HEK293 (cell line): ENCODE measurements at regions not wholly inside any gene's neighbourhood (a gene's known extent, or its start where the extent isn't known, plus 50 kb on each side); places are given as distances from the start of the nearest gene placed in this dataset.

Experiments used
- CTCF ChIP-seq: fragments of 450-650 bp; formaldehyde crosslinking; IDR thresholded peaks from 2 replicates; pipeline ENCODE4 v1.5.1; 2016; ENCODE audit warnings: missing biosample characterization, missing genetic modification characterization
- PATZ1 ChIP-seq: fragments of 450-650 bp; formaldehyde crosslinking; IDR thresholded peaks from 2 replicates; pipeline ENCODE4 v1.5.1; 2016; ENCODE audit warnings: missing biosample characterization, missing genetic modification characterization
- ZNF416 ChIP-seq: fragments of 450-650 bp; formaldehyde crosslinking; IDR thresholded peaks from 2 replicates; pipeline ENCODE4 v1.5.1; 2016; ENCODE audit warnings: missing biosample characterization, missing genetic modification characterization
- ZNF514 ChIP-seq: fragments of 450-650 bp; formaldehyde crosslinking; IDR thresholded peaks from 2 replicates; pipeline ENCODE4 v1.5.1; 2016; ENCODE audit warnings: missing biosample characterization, missing genetic modification characterization
- ZNF596 ChIP-seq: fragments of 450-650 bp; IDR thresholded peaks from 2 replicates; pipeline ENCODE4 v1.5.0; 2018; ENCODE audit warnings: missing biosample characterization, mild to moderate bottlenecking, missing genetic modification characterization, moderate library complexity

GRCh38 chr11:133638921-133639320 lies 106.6 kb upstream of the OPCML start:
- TF ChIP-seq CTCF (tag by site-specific recombination) (no peak), ZNF596 (tag by site-specific recombination) (no peak), ZNF416 (tag by site-specific recombination) (no peak), PATZ1 (tag by site-specific recombination) (no peak), ZNF514 (tag by site-specific recombination) (no peak)
